OCI-LY1 (cell line): ENCODE measurements at regions not wholly inside any gene's neighbourhood (a gene's known extent, or its start where the extent isn't known, plus 50 kb on each side); places are given as distances from the start of the nearest gene placed in this dataset.

ENCODE experiments used
- CTCF ChIP-seq: fragments of 200-600 bp; sonication (generic), shearing (Covaris generic); IDR thresholded peaks from 2 replicates; pipeline ENCODE4 v1.5.1; 2017; ENCODE audit warnings: mild to moderate bottlenecking, antibody characterized with exemption, low read length, moderate library complexity, mixed read lengths
- EZH2 ChIP-seq: fragments of 200-600 bp; sonication (generic), shearing (Covaris generic); IDR thresholded peaks from 2 replicates; pipeline ENCODE4 v1.8.0; 2017; ENCODE audit warnings: borderline replicate concordance, mixed run types, mild to moderate bottlenecking, antibody characterized with exemption, low read length, moderate library complexity, mixed read lengths

GRCh38 chr5:174283211-174284005 is 237.9 kb downstream of the NSG2 start:
- TF ChIP-seq CTCF: no peak
- no peak for TF ChIP-seq EZH2
